NCI-H146 (cell line): ENCODE measurements at regions not wholly inside any gene's neighbourhood (a gene's known extent, or its start where the extent isn't known, plus 50 kb on each side); places are given as distances from the start of the nearest gene placed in this dataset.
A peak's percentile ranks its signal among the peaks of the same experiment; 100 is the strongest.

ENCODE experiments used
- DNase-seq: peaks from one replicate; lab custom pipeline; 2025; lab: John Stamatoyannopoulos, UW

- no peak for DNase-seq
These were observed 306.1 kb upstream of the KLHL29 start for GRCh38 chr2:23078784-23079434.

GRCh38 chr2:23083966-23084365, 301.0 kb upstream of the KLHL29 start:
- peak; percentile 84 for DNase-seq

DNA sequence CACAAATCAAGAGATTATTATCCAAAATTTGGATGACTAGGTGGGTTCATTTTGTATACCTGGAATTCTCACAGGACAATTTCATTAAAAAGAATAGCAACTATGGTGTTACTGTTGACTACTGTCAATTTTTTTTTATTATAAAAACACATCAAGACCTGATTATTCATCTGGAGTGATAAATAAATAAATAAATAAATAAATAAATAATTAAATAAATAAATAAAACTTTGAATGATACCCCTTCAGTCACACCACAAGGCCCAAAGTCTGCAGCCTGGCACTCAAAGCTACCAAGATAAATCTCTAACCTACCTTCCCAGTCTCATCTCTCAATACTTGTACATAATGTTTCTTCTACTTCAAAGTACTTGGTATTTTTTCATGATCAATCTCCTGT, 294.0 kb upstream of the KLHL29 start:
- no peak for DNase-seq

GRCh38 chr2:23091900-23092299, 293.1 kb upstream of the KLHL29 start:
- DNase-seq: no peak

DNA sequence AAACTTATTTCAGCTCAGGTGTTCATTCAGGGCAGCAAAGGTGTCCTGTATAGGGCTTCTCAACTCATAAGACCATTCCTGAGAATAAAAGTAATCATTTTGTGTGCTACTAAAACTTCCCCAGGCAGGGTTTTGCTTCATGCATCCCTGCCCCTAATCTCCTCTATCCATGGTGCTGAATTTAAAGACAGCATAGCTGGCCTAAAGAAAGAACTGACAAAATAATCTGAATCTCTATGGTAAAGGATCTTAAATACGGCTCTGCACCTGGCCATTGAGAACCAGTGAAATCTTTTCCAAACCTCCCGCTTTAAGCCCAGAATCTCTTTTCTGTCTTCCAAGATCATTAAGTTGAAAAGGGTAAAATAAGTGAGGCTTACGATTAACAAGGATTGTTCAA, 292.1 kb upstream of the KLHL29 start:
- DNase-seq: no peak

GRCh38 chr2:23093513-23093912, 291.5 kb upstream of the KLHL29 start:
- peak; percentile 89 for DNase-seq

- peak; percentile 4 for DNase-seq
These were observed 287.9 kb upstream of the KLHL29 start for GRCh38 chr2:23096906-23097602.

- DNase-seq: no peak
These were observed 284.6 kb upstream of the KLHL29 start for GRCh38 chr2:23100406-23100805.

DNA sequence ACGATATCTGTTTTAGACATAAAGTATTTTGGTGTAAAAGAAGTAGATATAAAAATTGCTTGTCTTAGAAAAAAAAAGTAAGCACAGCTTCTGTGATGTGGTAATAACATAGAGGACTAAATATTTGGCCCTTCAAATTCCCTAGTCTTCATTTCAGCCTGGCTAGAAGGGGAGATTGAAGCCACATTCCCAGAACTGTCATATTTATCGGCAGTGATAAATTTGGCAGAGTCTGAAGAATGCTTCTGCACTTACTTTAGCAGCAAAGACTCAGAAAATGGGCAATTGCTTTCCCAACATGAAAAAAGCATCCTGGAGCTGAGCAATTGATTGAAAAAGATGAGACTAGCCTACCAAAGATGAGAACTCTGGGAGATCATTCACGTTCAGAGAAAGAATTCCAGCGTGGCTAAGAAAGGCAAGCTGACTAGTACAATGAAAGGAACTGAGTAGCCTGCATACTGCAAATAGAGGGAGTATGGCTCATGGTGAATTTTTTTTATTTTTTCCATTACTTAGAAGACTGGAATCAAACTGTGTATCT, 278.7 kb upstream of the KLHL29 start:
- no peak for DNase-seq

GRCh38 chr2:23107327-23107941, 277.5 kb upstream of the KLHL29 start:
- peak; percentile 23 for DNase-seq

GRCh38 chr2:23111263-23111662, 273.7 kb upstream of the KLHL29 start:
- DNase-seq: no peak

DNA sequence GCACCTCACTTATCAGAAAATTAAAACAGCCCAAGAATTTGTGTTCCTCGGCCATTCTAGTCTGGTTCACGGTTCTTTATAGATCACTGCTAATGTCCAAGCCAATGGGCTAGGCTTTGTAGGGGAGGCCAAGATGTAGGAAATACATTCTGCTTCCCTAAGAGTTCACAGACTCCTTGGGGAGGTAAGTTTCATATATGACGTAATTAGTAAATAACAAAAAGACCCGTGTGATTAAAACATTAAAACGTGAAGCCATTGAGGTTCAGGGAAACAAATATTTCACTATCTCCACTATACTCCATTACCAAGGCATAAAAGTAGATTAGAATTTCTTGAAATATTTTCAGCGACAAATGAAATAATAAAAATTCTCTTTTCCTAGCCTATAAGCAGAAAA, 272.5 kb upstream of the KLHL29 start:
- DNase-seq: no peak

DNA sequence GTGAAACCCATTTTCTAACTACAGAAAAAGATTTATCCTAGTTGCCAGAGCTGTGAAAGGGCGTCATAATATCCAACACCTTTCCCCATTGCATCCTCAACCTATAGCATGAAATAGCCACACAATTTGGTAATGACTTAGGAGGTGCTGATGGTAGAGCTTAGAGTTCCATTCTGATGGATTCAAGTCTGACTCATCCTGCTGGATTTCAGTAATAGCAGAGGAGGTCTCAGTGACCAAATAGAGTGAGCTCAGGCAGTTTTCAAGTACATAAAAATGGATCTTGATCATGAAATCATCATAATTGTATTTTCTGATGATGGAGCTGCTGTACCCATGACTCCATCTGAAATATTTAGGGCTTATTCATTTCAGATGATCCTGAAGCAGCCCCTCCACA, 270.7 kb upstream of the KLHL29 start:
- no peak for DNase-seq

GRCh38 chr2:23118313-23118712, 266.7 kb upstream of the KLHL29 start:
- no peak for DNase-seq

GRCh38 chr2:23118894-23119293, 266.1 kb upstream of the KLHL29 start:
- DNase-seq: no peak

GRCh38 chr2:23120161-23120560, 264.8 kb upstream of the KLHL29 start:
- no peak for DNase-seq

- no peak for DNase-seq
These were observed 262.9 kb upstream of the KLHL29 start for GRCh38 chr2:23121968-23122648.

DNA sequence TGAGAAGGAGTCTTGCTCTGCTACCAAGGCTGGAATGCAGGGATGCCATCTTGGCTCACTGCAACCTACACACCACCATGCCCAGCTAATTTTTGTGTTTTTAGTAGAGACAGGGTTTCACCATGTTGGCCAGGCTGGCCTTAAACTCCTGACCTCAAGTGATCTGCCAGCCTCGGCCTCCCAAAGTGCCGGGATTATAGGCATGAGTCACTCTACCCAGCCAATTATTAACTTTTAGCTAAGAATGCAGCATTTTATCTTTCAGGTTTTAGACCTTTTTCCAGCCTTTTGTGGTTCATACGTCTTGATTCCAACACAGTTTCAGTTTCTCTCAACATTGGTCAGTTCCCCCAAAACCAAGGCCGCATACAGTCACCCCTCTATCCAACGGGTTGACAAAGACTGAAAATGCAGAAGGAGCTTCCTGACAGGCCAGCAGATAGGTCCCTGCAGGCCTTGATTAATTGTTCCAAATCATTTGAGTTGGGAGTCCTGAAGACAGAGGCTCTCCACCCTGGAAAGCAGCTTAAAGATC, 262.2 kb upstream of the KLHL29 start:
- DNase-seq: no peak

GRCh38 chr2:23123686-23124085, 261.3 kb upstream of the KLHL29 start:
- DNase-seq: no peak

DNA sequence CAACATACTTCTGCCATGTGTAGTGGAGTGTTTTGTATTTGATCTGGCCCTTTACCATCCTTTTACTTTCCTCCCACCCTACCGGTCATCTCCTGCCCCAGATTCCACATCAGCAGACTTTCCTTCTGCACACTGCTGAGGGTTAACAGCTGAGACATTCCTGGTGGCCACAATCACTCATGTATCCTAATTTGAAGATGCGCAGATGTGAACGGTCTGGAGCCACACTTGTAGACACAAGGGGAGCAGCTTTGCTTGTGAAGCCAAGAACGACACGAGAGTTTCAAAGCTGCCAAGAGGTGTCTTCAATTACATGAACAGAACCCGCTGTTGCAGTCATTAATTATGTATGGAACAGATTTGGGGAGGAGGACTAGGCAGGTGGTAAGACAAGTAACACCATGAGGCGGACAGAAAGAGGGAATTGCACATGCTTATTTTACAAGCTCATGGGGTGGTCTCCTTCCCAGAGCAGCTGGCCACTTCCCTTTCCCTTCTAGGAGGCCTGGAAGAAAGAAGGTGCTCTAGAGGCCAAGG, 260.7 kb upstream of the KLHL29 start:
- no peak for DNase-seq

- no peak for DNase-seq
These were observed 257.5 kb upstream of the KLHL29 start for GRCh38 chr2:23127465-23127864.

GRCh38 chr2:23128684-23129292, 256.2 kb upstream of the KLHL29 start:
- DNase-seq: no peak
